PC-3 (cell line): ENCODE measurements at regions not wholly inside any gene's neighbourhood (a gene's known extent, or its start where the extent isn't known, plus 50 kb on each side); places are given as distances from the start of the nearest gene placed in this dataset.

Experiments
- ATAC-seq: fragments of 200-7000 bp; cut with Tn5 transposase; 2 replicates; pipeline ENCODE4 v1.9.1; 2020; ENCODE audit warnings: mild to moderate bottlenecking, moderate library complexity
- BruUV-seq: library from RNA; stranded (reverse); fragments of 400-500 nt; replicated peaks from 2 replicates; lab custom pipeline; 2021; lab: Mats Ljungman, UMichigan
- CTCF ChIA-PET: fragments of 300-600 bp; sonication (Branson Sonifier 250); formaldehyde crosslinking; loops from one replicate; lab custom pipeline; 2022; ENCODE audit warnings: antibody characterized with exemption; lab: Charles Lee
- POLR2A ChIA-PET: fragments of 300-600 bp; sonication (Branson Sonifier 250); formaldehyde crosslinking; loops from one replicate; lab custom pipeline; 2022; ENCODE audit warnings: antibody characterized with exemption; ENCODE audit not compliant: unreplicated experiment; lab: Charles Lee
- DNase-seq: peaks from one replicate; pipeline ENCODE4 v3.0.0-alpha.2; 2015
- H2AFZ ChIP-seq: fragments of 300-600 bp; sonication (generic); 2 replicates; pipeline ENCODE4 v1.6.0; 2016; ENCODE audit warnings: antibody characterized with exemption, low read length
- H3F3A ChIP-seq: fragments of 300-600 bp; sonication (generic); one replicate; pipeline ENCODE4 v1.6.0; 2017; ENCODE audit warnings: antibody characterized with exemption, low read length, control low read depth, mild to moderate bottlenecking; ENCODE audit not compliant: unreplicated experiment
- H3K27ac ChIP-seq: fragments of 300-600 bp; sonication (generic); 2 replicates; pipeline ENCODE4 v1.5.1; 2016; ENCODE audit warnings: mild to moderate bottlenecking, low read length
- H3K27me3 ChIP-seq: fragments of 300-600 bp; sonication (generic); 2 replicates; pipeline ENCODE4 v1.6.1; 2016; ENCODE audit warnings: low read length, mixed read lengths
- H3K36me3 ChIP-seq: fragments of 300-600 bp; sonication (generic); 2 replicates; pipeline ENCODE4 v1.6.1; 2016; ENCODE audit warnings: low read depth, mixed run types, low read length, mixed read lengths
- H3K4me1 ChIP-seq: fragments of 300-600 bp; sonication (generic); 2 replicates; pipeline ENCODE4 v1.5.1; 2016; ENCODE audit warnings: low read length; ENCODE audit not compliant: insufficient read depth
- H3K4me2 ChIP-seq: fragments of 300-600 bp; sonication (generic); 2 replicates; pipeline ENCODE4 v1.6.0; 2016; ENCODE audit warnings: low read length
- H3K4me3 ChIP-seq: fragments of 300-600 bp; sonication (generic); 2 replicates; pipeline ENCODE4 v1.5.1; 2016; ENCODE audit warnings: mild to moderate bottlenecking, low read length, mixed read lengths
- H3K79me2 ChIP-seq: fragments of 300-600 bp; sonication (generic); 2 replicates; pipeline ENCODE4 v1.6.1; 2017; ENCODE audit warnings: low read length, mixed read lengths
- H3K9ac ChIP-seq: fragments of 300-600 bp; sonication (generic); 2 replicates; pipeline ENCODE4 v1.6.0; 2016; ENCODE audit warnings: mild to moderate bottlenecking, low read length
- H3K9me2 ChIP-seq: fragments of 300-600 bp; sonication (generic); replicated peaks from 2 replicates; pipeline ENCODE4 v1.6.1; 2016; ENCODE audit warnings: mixed run types, low read length, mixed read lengths
- H3K9me3 ChIP-seq: fragments of 300-600 bp; sonication (generic); 2 replicates; pipeline ENCODE4 v1.6.1; 2016; ENCODE audit warnings: low read length, mixed read lengths
- H4K20me1 ChIP-seq: fragments of 300-600 bp; sonication (generic); 2 replicates; pipeline ENCODE4 v1.6.1; 2016; ENCODE audit warnings: low read length, mixed read lengths
- CTCF ChIP-seq: fragments of 300-600 bp; sonication (generic); conservative IDR thresholded peaks from 2 replicates; pipeline ENCODE4 v1.5.1; 2017; ENCODE audit warnings: antibody characterized with exemption, low read depth, mild to moderate bottlenecking, low read length
- EZH2 ChIP-seq: fragments of 300-600 bp; sonication (generic); IDR thresholded peaks from one replicate; pipeline ENCODE4 v1.6.1; 2017; ENCODE audit warnings: antibody characterized with exemption, mild to moderate bottlenecking, low read length; ENCODE audit not compliant: unreplicated experiment
- EZH2phosphoT487 ChIP-seq: fragments of 300-600 bp; sonication (generic); IDR thresholded peaks from 2 replicates; pipeline ENCODE4 v1.6.1; 2018; ENCODE audit warnings: mild to moderate bottlenecking, antibody characterized with exemption, low read length, borderline replicate concordance
- intact Hi-C: fragments of 100-400 bp; cut with micrococcal nuclease; formaldehyde crosslinking; loops from 2 replicates; pipeline ENCODE4 v1.9.0; 2023

- TF ChIP-seq EZH2 = no peak
- TF ChIP-seq EZH2phosphoT487 = no peak
- no TSS peak for BruUV-seq
- CTCF ChIA-PET = no interaction called here
Measured at GRCh38 chr1:104456724-104457123, 707.0 kb downstream of the AMY1C start.

GRCh38 chr1:104459886-104460285 lies 710.2 kb downstream of the AMY1C start:
- POLR2A ChIA-PET = no interaction called here

More at GRCh38 chr1:104456724-104457123, 707.0 kb downstream of the AMY1C start:
- Histone ChIP-seq H3K4me1 (no peaks in the 10 kb centered on the region), H3F3A (no peaks in the 10 kb centered on the region), H3K9me2 (no peaks in the 10 kb centered on the region), H3K9me3 (0 out of 2 replicates have a peak, but pooled peaks cover 9% of the 10 kb centered on the region), H3K36me3 (no peaks in the 10 kb centered on the region), H3K4me3 (no peak overlapping the region), H3K9ac (no peak overlapping the region), H3K4me2 (no peak overlapping the region), H3K27ac (no peak overlapping the region), H3K79me2 (no peaks in the 10 kb centered on the region), H2AFZ (no peak overlapping the region), H4K20me1 (no peaks in the 10 kb centered on the region), H3K27me3 (no peaks in the 10 kb centered on the region)
- POLR2A ChIA-PET = no interaction called here
- no peak for DNase-seq
- intact Hi-C loops = no loop called here
- no peak for ATAC-seq

GRCh38 chr1:104460880-104461279 lies 711.2 kb downstream of the AMY1C start:
- Histone ChIP-seq H3K4me2 (no peak overlapping the region), H3K36me3 (no peaks in the 10 kb centered on the region), H3F3A (no peaks in the 10 kb centered on the region), H3K4me3 (no peak overlapping the region), H3K9me2 (no peaks in the 10 kb centered on the region), H4K20me1 (no peaks in the 10 kb centered on the region), H3K79me2 (no peaks in the 10 kb centered on the region), H3K9me3 (0 out of 2 replicates have a peak, but pooled peaks cover 9% of the 10 kb centered on the region), H3K9ac (no peak overlapping the region), H3K27me3 (no peaks in the 10 kb centered on the region), H3K27ac (no peak overlapping the region), H2AFZ (no peak overlapping the region), H3K4me1 (no peaks in the 10 kb centered on the region)
- BruUV-seq = no TSS peak
- POLR2A ChIA-PET = no interaction called here
- ATAC-seq (no peak), DNase-seq (no peak)
- no peak for TF ChIP-seq CTCF
- intact Hi-C loops = no loop called here
- CTCF ChIA-PET = no interaction called here

More at GRCh38 chr1:104459886-104460285, 710.2 kb downstream of the AMY1C start:
- BruUV-seq = no TSS peak
- Histone ChIP-seq H3K4me2 (no peak overlapping the region), H3K9me3 (0 out of 2 replicates have a peak, but pooled peaks cover 9% of the 10 kb centered on the region), H3K9ac (no peak overlapping the region), H3K4me1 (no peaks in the 10 kb centered on the region), H4K20me1 (no peaks in the 10 kb centered on the region), H3K79me2 (no peaks in the 10 kb centered on the region), H3K4me3 (no peak overlapping the region), H3K36me3 (no peaks in the 10 kb centered on the region), H3K9me2 (no peaks in the 10 kb centered on the region), H3F3A (no peaks in the 10 kb centered on the region), H3K27me3 (no peaks in the 10 kb centered on the region), H2AFZ (no peak overlapping the region), H3K27ac (no peak overlapping the region)
- no peak for DNase-seq
- CTCF ChIA-PET = no interaction called here
- ATAC-seq = no peak
- intact Hi-C loops = no loop called here
- no peak for TF ChIP-seq EZH2
- no peak for TF ChIP-seq EZH2phosphoT487
- TF ChIP-seq CTCF = no peak
